Colon (tissue), 2 donors: ENCODE measurements at regions not wholly inside any gene's neighbourhood (a gene's known extent, or its start where the extent isn't known, plus 50 kb on each side); places are given as distances from the start of the nearest gene placed in this dataset.
"Not testable (repeated sequence)": the region's sequence is repeated elsewhere in the genome, so short reads cannot be mapped to it uniquely, and the experiment has no call there.

Experiments
- FAIRE-seq: peaks from 2 replicates; lab custom pipeline; 2012; peaks lifted over from hg19 to GRCh38; lab: Jason Lieb, UNC
- donor health status: control.
- donor health status: control.

GRCh38 chr2:109720380-109721106 lies 73.6 kb upstream of the RGPD5 start:
- no peak for FAIRE-seq

- FAIRE-seq: no peak
These were observed 73.0 kb upstream of the RGPD5 start for GRCh38 chr2:109721135-109721534.

GRCh38 chr2:109721626-109722025 lies 72.5 kb upstream of the RGPD5 start:
- FAIRE-seq: no peak

GRCh38 chr2:109722026-109722425 lies 72.1 kb upstream of the RGPD5 start:
- FAIRE-seq: no peak

GRCh38 chr2:109722640-109723039 lies 71.5 kb upstream of the RGPD5 start:
- not testable (repeated sequence) for FAIRE-seq

GRCh38 chr2:109723153-109723552 lies 71.0 kb upstream of the RGPD5 start:
- not testable (repeated sequence) for FAIRE-seq

GRCh38 chr2:109724533-109725460 lies 69.3 kb upstream of the RGPD5 start:
- FAIRE-seq: no peak

- no peak for FAIRE-seq
These were observed 67.5 kb upstream of the RGPD5 start for GRCh38 chr2:109726379-109727270.

- FAIRE-seq: no peak
These were observed 66.1 kb upstream of the RGPD5 start for GRCh38 chr2:109727929-109728447.

GRCh38 chr2:109733746-109734145 lies 60.4 kb upstream of the RGPD5 start:
- FAIRE-seq: not testable (repeated sequence)

GRCh38 chr2:109736177-109736827 lies 57.8 kb upstream of the RGPD5 start:
- no peak for FAIRE-seq
